ENCODE measurements at regions not wholly inside any gene's neighbourhood (a gene's known extent, or its start where the extent isn't known, plus 50 kb on each side); places are given as distances from the start of the nearest gene placed in this dataset.

GRCh38 chr7:118855290-118855689 lies 630.8 kb downstream of the ANKRD7 start:
- Histone ChIP-seq H4K8ac (ENCODE audit: low read depth in 2 of 2, low read length in 2 of 2) (no peak overlapping the region), H3K4ac (ENCODE audit: low read depth, low read length) (no peak overlapping the region), H4K91ac (ENCODE audit: insufficient read depth, low read depth, low read length) (no peak overlapping the region), H3K79me1 (ENCODE audit: low read depth in 1 of 2, low read length in 2 of 2) (no peaks in the 10 kb centered on the region), H3K9ac (ENCODE audit: low read depth, low read length) (no peak overlapping the region), H3K23ac (ENCODE audit: low read depth, low read length) (no peak overlapping the region), H4K5ac (ENCODE audit: low read depth, low read length) (no peak overlapping the region), H3K9me3 (ENCODE audit: control insufficient read depth, insufficient read depth, low read length) (peaks cover 5% of the 10 kb centered on the region), H3K36me3 (ENCODE audit: control insufficient read depth, insufficient read depth, low read length) (no peaks in the 10 kb centered on the region), H2AK5ac (ENCODE audit: low read depth, low read length) (no peak overlapping the region), H2BK15ac (ENCODE audit: low read depth, low read length) (no peak overlapping the region), H2BK5ac (ENCODE audit: low read depth, low read length, poor library complexity, severe bottlenecking) (no peak overlapping the region), H2AK9ac (replicated peaks; ENCODE audit: low read depth, low read length, poor library complexity) (no peak overlapping the region), H3K56ac (ENCODE audit: extremely low read depth, insufficient read depth, low read length) (no peak overlapping the region), H3K27me3 (ENCODE audit: control insufficient read depth, insufficient read depth, low read length) (no peaks in the 10 kb centered on the region), H2BK20ac (ENCODE audit: low read depth, low read length) (no peak overlapping the region), H4K20me1 (ENCODE audit: insufficient read depth, low read length) (no peaks in the 10 kb centered on the region), H3K4me2 (ENCODE audit: low read depth, low read length) (no peak overlapping the region), H3K9me1 (ENCODE audit: insufficient read depth, low read length) (no peaks in the 10 kb centered on the region), H2BK120ac (ENCODE audit: low read depth, low read length) (no peak overlapping the region), H2AFZ (replicated peaks; ENCODE audit: low read length, poor library complexity) (no peak overlapping the region), H3K18ac (ENCODE audit: low read depth, low read length) (no peak overlapping the region), H3K14ac (replicated peaks; ENCODE audit: low read depth, low read length) (no peak overlapping the region), H3K4me3 (ENCODE audit: insufficient read depth, low read depth, low read length) (no peak overlapping the region), H3K27ac (ENCODE audit: insufficient read depth, low read length) (no peak overlapping the region), H3K4me1 (ENCODE audit: control insufficient read depth, insufficient read depth, low read length) (no peaks in the 10 kb centered on the region)
- intact Hi-C loops (cut with micrococcal nuclease) = no loop called here
- no peak for TF ChIP-seq POLR2A (IDR thresholded peaks at IDR 0.05; ENCODE audit: low read depth, low read length)
- no peak for TF ChIP-seq RCOR1 (IDR thresholded peaks at IDR 0.05; ENCODE audit: insufficient replicate concordance, low read length)
- no peak for TF ChIP-seq RFX5 (IDR thresholded peaks at IDR 0.05; ENCODE audit: low read depth, low read length)
- no peak for TF ChIP-seq MAZ (IDR thresholded peaks at IDR 0.05; ENCODE audit: borderline replicate concordance, low read depth, low read length)
- TF ChIP-seq MXI1 (IDR thresholded peaks at IDR 0.05; ENCODE audit: borderline replicate concordance, low read depth, low read length) = no peak
- TF ChIP-seq USF2 (IDR thresholded peaks at IDR 0.05; ENCODE audit: low read depth, low read length) = no peak
- TF ChIP-seq NFE2L2 (IDR thresholded peaks at IDR 0.05; ENCODE audit: low read depth, low read length) = no peak
- TF ChIP-seq CEBPB (IDR thresholded peaks at IDR 0.05; ENCODE audit: low read depth, low read length) = no peak
- TF ChIP-seq RAD21 (IDR thresholded peaks at IDR 0.05; ENCODE audit: low read length) = no peak
- TF ChIP-seq BHLHE40 (IDR thresholded peaks at IDR 0.05; ENCODE audit: low read depth, low read length) = no peak
- TF ChIP-seq ELK1 (IDR thresholded peaks at IDR 0.05; ENCODE audit: borderline replicate concordance, low read depth, low read length) = no peak
- TF ChIP-seq CHD1 (IDR thresholded peaks at IDR 0.05; ENCODE audit: low read depth, low read length) = no peak
- TF ChIP-seq MAFK (IDR thresholded peaks at IDR 0.05; ENCODE audit: low read depth, low read length) = no peak
- TF ChIP-seq FOS (IDR thresholded peaks at IDR 0.05; ENCODE audit: low read depth, low read length) = no peak
- no peak for TF ChIP-seq CTCF (conservative IDR thresholded peaks at IDR 0.05; ENCODE audit: low read depth, low read length)
- TF ChIP-seq SMC3 (IDR thresholded peaks at IDR 0.05; ENCODE audit: low read depth, low read length) = no peak
- ATAC-seq (ENCODE audit: low read depth) = no peak
- in situ Hi-C loops (cut with MboI; ENCODE audit: low sequenced_read_pairs) = no loop called here
- dilution Hi-C loops (cut with HindIII; ENCODE audit: low sequenced_read_pairs, unreplicated experiment) = no loop called here
- WGBS, 2 experiments (ENCODE audit: extremely low coverage in 2 of 2, insufficient read length in 1 of 2) = no CpG with 5 or more reads among the region's 3 CpGs
- no TSS peak for BruUV-seq (replicated peaks)
- POLR2A ChIA-PET (ENCODE audit: unreplicated experiment) = no interaction called here
- CTCF ChIA-PET = no interaction called here
- DNase-seq = no peak

Data from IMR-90 (cell line).